Tibial nerve (tissue), 4 donors: ENCODE measurements at regions not wholly inside any gene's neighbourhood (a gene's known extent, or its start where the extent isn't known, plus 50 kb on each side); places are given as distances from the start of the nearest gene placed in this dataset.

ENCODE experiments used
- DNase-seq, 2 donors: peaks; one replicate each; pipeline ENCODE4 v3.0.0-alpha.2; 2019; ENCODE audit warnings: low spot score in 2 of 2
- H3K27ac ChIP-seq, 4 donors: fragments of 200-600 bp; sonication (generic) in 3 of 4; one replicate each; pipeline ENCODE4 v1.5.1; 2017 to 2019; ENCODE audit warnings: mild to moderate bottlenecking in 1 of 4
- H3K27me3 ChIP-seq, 2 donors: fragments of 200-600 bp; sonication (generic) in 1 of 2; one replicate each; pipeline versions ENCODE4 v1.5.1 to v1.6.0; 2017 to 2019
- H3K36me3 ChIP-seq, 3 donors: fragments of 200-600 bp; sonication (generic); one replicate each; pipeline ENCODE4 v1.5.1; 2018 to 2019
- H3K4me1 ChIP-seq, 4 donors: fragments of 200-600 bp; sonication (generic) in 3 of 4; one replicate each; pipeline ENCODE4 v1.5.1; 2017 to 2019
- H3K4me3 ChIP-seq, 4 donors: fragments of 200-600 bp; sonication (generic) in 3 of 4; one replicate each; pipeline ENCODE4 v1.5.1; 2017 to 2019; ENCODE audit warnings: mild to moderate bottlenecking in 1 of 4, moderate library complexity in 1 of 4
- H3K9me3 ChIP-seq, 4 donors: fragments of 200-600 bp; sonication (generic) in 3 of 4; one replicate each; pipeline ENCODE4 v1.5.1; 2017 to 2019
- EP300 ChIP-seq, 2 donors: sonication (generic); formaldehyde crosslinking; IDR thresholded peaks; one replicate each; pipeline ENCODE4 v1.6.1; 2017; ENCODE audit warnings: antibody characterized with exemption in 2 of 2, mild to moderate bottlenecking in 1 of 2
- POLR2A ChIP-seq, 2 donors: fragments of 450-650 bp; IDR thresholded peaks; one replicate each; pipeline ENCODE4 v1.6.1; 2017; ENCODE audit warnings: antibody characterized with exemption in 2 of 2, mild to moderate bottlenecking in 2 of 2, moderate library complexity in 2 of 2
- WGBS, 2 donors: methylation state at CpG; one replicate each; pipeline ENCODE4 v1.1.5; 2018; 5-methylcytosine and 5-hydroxymethylcytosine counted together
- TF ChIP-seq, protein P1 (sequence below), 5 experiments: fragments of 200-600 bp in 3 of 5; fragments of 450-650 bp in 2 of 5; sonication (generic) in 3 of 5; IDR thresholded peaks; one replicate each; pipeline ENCODE4 v1.5.1; 2016 to 2019; ENCODE audit warnings: antibody characterized with exemption in 5 of 5, mild to moderate bottlenecking in 3 of 5, moderate library complexity in 2 of 5

DNA sequence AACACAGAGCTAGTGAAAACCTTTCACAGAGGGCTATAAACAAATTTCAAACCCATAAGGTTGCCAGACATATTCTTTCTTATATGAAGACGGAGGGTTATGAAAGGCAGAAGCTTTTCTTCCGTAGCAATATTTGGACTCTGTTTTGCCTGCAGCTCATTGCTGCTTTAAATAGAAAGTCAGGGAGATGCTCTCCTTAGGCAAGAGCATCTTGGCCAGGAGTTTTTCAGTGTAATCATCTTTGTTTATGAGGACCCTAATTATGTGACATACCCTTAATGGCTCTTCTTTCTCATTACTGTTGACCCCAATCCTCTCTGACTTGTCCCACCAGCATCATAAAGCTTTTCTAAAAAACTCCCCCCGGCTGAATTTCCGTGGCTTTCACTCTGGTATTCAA lies 433.4 kb upstream of the NRXN1 start:
- WGBS, 2 donors = 51 to 56% methylated on average over 4 of the region's 4 CpGs
- Histone ChIP-seq H3K9me3 (no peaks in the 10 kb centered on the region), H3K27ac (no peak overlapping the region), H3K4me3 (no peak overlapping the region), H3K4me1 (no peaks in the 10 kb centered on the region), H3K27me3 (no peaks in the 10 kb centered on the region), H3K36me3 (no peaks in the 10 kb centered on the region)
- DNase-seq = no peak
- TF ChIP-seq POLR2A (IDR thresholded peaks at IDR 0.05) (no peak), EP300 (IDR thresholded peaks at IDR 0.05) (no peak)
- TF ChIP-seq, protein P1, sequence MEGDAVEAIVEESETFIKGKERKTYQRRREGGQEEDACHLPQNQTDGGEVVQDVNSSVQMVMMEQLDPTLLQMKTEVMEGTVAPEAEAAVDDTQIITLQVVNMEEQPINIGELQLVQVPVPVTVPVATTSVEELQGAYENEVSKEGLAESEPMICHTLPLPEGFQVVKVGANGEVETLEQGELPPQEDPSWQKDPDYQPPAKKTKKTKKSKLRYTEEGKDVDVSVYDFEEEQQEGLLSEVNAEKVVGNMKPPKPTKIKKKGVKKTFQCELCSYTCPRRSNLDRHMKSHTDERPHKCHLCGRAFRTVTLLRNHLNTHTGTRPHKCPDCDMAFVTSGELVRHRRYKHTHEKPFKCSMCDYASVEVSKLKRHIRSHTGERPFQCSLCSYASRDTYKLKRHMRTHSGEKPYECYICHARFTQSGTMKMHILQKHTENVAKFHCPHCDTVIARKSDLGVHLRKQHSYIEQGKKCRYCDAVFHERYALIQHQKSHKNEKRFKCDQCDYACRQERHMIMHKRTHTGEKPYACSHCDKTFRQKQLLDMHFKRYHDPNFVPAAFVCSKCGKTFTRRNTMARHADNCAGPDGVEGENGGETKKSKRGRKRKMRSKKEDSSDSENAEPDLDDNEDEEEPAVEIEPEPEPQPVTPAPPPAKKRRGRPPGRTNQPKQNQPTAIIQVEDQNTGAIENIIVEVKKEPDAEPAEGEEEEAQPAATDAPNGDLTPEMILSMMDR (IDR thresholded peaks at IDR 0.05) = no peak

DNA sequence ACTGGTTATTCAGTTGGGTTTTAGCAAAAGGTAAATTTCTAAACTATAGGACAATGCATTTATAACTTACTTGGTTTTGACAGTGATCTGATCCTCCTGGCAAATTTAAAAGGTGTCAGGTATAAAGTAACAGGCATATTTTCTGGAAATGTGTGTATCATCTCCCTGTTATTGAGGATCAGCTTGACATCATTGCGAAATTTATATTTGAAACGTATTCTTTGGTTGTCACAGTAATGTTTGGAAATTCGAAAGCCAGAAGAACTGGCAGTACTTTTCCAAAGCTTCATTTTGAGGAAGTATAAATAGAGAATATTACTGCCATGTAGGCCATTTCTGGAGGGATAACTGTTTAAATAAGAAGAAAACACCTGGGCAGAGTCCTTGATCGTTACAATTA lies 422.2 kb upstream of the NRXN1 start:
- Histone ChIP-seq H3K9me3 (peaks cover 0 to 4% (median 0%) of the 10 kb centered on the region in 4 donors), H3K27ac (no peak overlapping the region), H3K4me3 (no peak overlapping the region), H3K36me3 (no peaks in the 10 kb centered on the region), H3K4me1 (no peaks in the 10 kb centered on the region), H3K27me3 (no peaks in the 10 kb centered on the region)
- 87 to 90% methylated on average over 4 of the region's 4 CpGs for WGBS, 2 donors
- no peak for DNase-seq
- TF ChIP-seq POLR2A (IDR thresholded peaks at IDR 0.05) (no peak), EP300 (IDR thresholded peaks at IDR 0.05) (no peak)
- TF ChIP-seq, protein P1 (IDR thresholded peaks at IDR 0.05) = no peak

DNA sequence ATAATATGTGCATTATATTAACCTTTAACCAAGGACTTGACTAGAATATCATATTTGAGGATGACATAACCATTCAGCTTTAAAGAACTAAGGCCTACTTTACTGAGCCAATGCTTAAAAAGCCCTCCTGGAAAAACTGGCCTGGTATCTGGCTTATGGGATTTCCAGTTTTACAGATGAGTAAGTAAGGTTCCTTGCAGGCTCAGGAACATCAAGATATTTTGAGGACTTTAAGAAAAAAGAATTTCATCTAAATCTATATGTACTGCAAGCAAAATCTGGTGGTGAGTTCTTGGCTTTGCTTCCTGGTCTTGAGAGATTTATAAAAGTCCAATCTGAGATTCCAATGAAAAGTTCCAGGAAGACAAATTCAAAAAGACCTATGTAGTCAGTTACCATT lies 417.0 kb upstream of the NRXN1 start:
- no peaks in the 10 kb centered on the region for H3K27me3 ChIP-seq
- TF ChIP-seq, protein P1 (IDR thresholded peaks at IDR 0.05) = no peak
- no peak for TF ChIP-seq EP300 (IDR thresholded peaks at IDR 0.05)
- TF ChIP-seq POLR2A (IDR thresholded peaks at IDR 0.05) = no peak
- no peaks in the 10 kb centered on the region for H3K4me1 ChIP-seq
- no peaks in the 10 kb centered on the region for H3K36me3 ChIP-seq
- no peak overlapping the region for H3K4me3 ChIP-seq
- DNase-seq = no peak
- H3K27ac ChIP-seq = no peak overlapping the region
- peaks cover 0 to 4% (median 0%) of the 10 kb centered on the region in 4 donors for H3K9me3 ChIP-seq

DNA sequence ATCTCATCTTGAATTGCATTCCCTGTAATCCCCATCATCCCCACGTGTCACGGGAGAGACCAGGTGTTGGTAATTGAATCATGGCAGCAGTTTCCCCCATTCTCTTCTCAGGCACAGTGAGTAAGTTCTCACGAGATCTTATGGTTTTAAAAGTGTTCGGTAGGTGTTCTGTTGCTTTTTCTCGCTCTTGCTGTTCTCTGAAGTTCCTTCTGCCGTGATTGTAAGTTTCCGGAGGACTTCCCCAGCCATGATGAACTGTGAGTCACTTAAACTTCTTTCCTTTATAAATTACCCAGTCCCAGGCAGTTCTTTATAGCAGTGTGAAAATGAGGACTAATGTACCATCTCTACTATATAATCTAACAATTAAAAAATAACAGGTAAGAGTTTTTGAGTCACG lies 409.9 kb upstream of the NRXN1 start:
- H3K36me3 ChIP-seq = no peaks in the 10 kb centered on the region
- no peak overlapping the region for H3K4me3 ChIP-seq
- H3K27me3 ChIP-seq = no peaks in the 10 kb centered on the region
- no peak overlapping the region for H3K27ac ChIP-seq
- no peak for DNase-seq
- peaks cover 0 to 2% (median 0%) of the 10 kb centered on the region in 4 donors for H3K9me3 ChIP-seq
- H3K4me1 ChIP-seq = no peaks in the 10 kb centered on the region
- WGBS, 2 donors = 91 to 92% methylated on average over 8 of the region's 8 CpGs
- TF ChIP-seq, protein P1 (IDR thresholded peaks at IDR 0.05) = no peak
- TF ChIP-seq POLR2A (IDR thresholded peaks at IDR 0.05) = no peak
- no peak for TF ChIP-seq EP300 (IDR thresholded peaks at IDR 0.05)

DNA sequence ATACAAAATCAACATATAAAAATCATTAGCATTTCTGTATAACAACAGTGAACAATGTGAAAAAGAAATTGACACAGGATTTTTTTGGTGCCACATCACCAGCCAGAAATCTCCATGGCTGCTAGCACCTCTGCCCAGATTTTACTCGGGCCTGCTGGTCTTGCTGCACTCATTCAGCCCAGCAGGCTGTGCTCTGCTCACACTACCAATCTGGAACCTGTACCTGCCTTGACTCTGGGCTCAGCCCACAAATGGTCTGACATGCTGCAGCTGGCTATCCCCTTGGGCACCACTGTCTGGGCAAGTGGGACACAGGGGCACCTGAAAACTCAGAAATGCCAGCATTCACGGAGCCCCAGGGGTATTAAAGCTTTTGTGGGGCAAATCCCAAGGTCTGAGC lies 392.5 kb upstream of the NRXN1 start:
- no peak overlapping the region for H3K27ac ChIP-seq
- 84 to 97% methylated on average over 2 of the region's 2 CpGs for WGBS, 2 donors
- TF ChIP-seq EP300 (IDR thresholded peaks at IDR 0.05) (no peak), POLR2A (IDR thresholded peaks at IDR 0.05) (no peak)
- TF ChIP-seq, protein P1 (IDR thresholded peaks at IDR 0.05) = no peak

More for the DNA sequence above, 392.5 kb upstream of the NRXN1 start:
- Histone ChIP-seq H3K4me1 (no peaks in the 10 kb centered on the region), H3K9me3 (peaks cover 0 to 18% (median 0%) of the 10 kb centered on the region in 4 donors), H3K36me3 (no peaks in the 10 kb centered on the region), H3K27me3 (no peaks in the 10 kb centered on the region), H3K4me3 (no peak overlapping the region)
- DNase-seq = no peak
